HG02678 (cell line): ENCODE measurements at regions not wholly inside any gene's neighbourhood (a gene's known extent, or its start where the extent isn't known, plus 50 kb on each side); places are given as distances from the start of the nearest gene placed in this dataset.
"Not testable (repeated sequence)": the region's sequence is repeated elsewhere in the genome, so short reads cannot be mapped to it uniquely, and the experiment has no call there.

Experiments
- ATAC-seq: cut with Tn5 transposase; IDR thresholded peaks from one replicate; pipeline ENCODE4 v1.9.1; 2021; ENCODE audit warnings: mild to moderate bottlenecking, moderate library complexity; ENCODE audit not compliant: unreplicated experiment

GRCh38 chrX:69431420-69431819 lies 72.7 kb upstream of the NALF2 start:
- no peak for ATAC-seq

DNA sequence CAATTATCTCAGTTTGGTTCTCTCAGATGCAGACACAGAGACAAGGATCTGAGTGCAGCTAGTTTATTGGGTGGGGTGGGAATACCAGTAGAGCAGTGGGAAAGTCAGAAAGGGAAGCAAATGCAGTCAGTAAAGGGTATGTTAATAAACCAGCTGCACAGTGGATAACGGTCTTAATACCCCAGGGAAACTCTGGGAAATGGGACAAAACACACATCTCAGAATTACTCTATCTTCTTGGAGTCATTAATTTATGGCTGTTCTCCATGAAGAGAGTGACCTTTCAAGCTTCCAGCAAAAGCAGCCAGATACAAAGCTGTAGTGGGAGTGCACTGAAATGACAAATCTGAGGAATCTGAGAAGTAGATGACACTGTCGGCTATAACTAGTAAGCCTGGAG lies 73.3 kb upstream of the NALF2 start:
- ATAC-seq = no peak

DNA sequence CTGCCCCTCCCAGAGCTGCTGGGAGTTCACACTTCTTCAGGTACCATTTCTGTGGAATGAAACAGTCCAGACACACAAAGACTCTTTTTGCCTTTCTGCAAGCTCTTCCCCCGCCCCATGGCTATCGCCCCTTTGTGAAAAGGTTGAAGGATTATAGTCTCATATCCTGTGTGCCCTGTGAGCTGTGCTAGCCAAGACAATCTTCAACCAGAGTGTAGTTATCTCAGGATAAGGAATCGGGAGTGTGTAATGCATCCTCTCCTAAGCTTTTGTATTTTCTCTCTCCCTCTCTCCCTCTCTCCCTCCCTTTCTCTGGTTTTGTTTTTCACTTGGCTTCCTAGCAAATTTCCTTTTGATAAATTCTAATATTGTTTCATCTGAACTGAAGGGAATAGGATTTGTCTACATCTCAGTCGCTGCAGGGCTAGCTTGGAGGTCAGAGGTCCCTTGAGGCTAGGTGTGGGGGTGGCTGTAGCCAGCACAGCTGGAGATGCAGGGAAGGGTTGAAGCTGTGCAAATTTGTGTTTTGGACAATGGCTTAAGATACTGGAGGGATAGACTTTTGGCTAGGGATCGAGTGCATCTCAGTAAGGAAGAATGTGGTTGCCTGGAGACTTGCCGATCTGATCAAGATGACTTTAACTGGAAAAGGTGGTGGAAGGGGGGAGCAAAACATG lies 74.6 kb upstream of the NALF2 start:
- no peak for ATAC-seq

GRCh38 chrX:69428216-69428615 lies 75.9 kb upstream of the NALF2 start:
- ATAC-seq = no peak

GRCh38 chrX:69424910-69425309 lies 79.2 kb upstream of the NALF2 start:
- ATAC-seq = no peak

- ATAC-seq = no peak
These were observed 80.0 kb upstream of the NALF2 start for GRCh38 chrX:69424161-69424560.

GRCh38 chrX:69422208-69422607 lies 81.9 kb upstream of the NALF2 start:
- ATAC-seq = not testable (repeated sequence)

DNA sequence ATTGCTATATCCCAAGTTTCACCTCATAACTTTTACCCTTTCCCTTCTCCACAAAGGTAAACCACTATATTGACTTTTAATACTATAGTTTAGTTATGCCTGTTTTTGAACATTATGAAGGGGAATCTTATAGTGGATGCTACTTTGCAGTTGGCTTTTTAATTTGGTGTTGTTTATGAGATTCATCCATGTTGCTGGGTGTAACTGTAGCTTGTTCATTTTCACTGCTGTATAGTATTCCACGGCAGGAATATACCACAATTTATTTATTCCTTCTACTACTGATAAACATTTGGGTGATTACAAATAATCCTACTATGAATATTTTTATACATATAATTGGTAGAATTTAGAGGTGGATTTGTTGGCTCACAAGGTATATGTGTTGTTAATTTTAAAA lies 88.4 kb upstream of the NALF2 start:
- ATAC-seq = no peak

- no peak for ATAC-seq
These were observed 91.5 kb upstream of the NALF2 start for GRCh38 chrX:69412661-69413060.

- no peak for ATAC-seq
These were observed 105.2 kb upstream of the NALF2 start for GRCh38 chrX:69398881-69399280.

DNA sequence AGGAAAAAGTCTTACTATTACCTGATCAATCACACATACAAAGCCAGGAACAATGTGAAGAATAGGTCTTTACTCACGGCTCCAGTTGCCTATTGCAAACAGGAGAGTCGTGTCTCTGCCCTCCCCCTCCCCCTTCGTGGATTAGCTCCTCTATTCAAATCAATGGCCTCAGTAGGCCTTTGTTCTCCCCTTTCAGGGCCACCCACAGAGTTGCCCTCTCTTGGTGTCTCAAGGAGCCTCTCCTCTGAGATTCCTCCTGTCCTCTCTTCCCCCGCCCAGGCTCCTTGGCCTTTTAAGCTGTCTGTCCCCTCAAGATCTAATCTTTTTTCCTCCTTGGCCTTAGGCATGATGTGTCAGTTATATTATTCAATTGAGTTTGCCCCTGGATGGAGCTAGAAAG lies 107.2 kb upstream of the NALF2 start:
- ATAC-seq = no peak

GRCh38 chrX:69395306-69395705 lies 108.8 kb upstream of the NALF2 start:
- no peak for ATAC-seq

- ATAC-seq = no peak
These were observed 115.0 kb upstream of the NALF2 start for GRCh38 chrX:69389101-69389501.

GRCh38 chrX:69388526-69388925 lies 115.6 kb upstream of the NALF2 start:
- no peak for ATAC-seq

DNA sequence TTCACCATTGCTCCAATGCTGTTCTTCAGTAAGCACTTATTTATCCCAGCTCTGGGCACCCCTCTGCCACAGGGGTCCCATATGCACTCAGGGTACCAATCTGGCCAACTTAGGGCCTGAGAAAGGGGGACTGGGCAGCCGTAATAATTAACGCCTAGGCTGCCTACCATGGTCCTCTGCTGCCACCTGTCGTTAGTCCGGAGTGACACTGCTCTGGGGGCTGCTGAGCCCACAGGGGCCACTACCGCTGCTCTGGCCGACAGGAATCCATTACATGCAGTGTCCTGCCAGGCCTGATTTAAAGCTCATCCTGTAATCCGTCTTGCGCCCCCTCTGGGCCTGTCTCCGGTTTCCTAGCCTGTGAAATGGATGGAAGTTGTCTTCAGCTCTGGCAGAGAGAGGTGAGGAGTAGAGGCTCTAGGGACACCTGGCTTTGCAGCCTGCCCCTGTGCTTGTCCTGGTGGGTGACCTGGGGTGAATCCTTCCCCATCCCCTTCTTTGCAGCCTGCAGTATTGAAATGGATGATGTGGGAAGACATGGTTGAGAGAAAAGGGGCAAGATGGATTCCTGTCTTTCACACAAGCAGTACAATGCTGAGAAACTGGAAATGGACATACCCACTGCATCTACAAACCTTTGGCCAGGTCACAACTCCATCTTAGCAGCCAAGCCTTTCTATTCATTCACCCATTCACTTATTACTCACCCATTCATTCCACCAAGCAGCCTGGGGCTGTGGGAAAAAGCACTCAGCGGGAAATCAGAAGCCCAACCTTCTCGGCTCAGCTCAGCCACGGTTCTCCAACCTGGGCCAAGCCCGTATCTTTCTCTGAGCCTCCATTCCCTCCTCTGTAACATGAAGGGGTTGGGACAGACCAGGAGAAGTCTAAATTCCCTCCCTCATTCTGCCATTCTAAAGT lies 116.3 kb upstream of the NALF2 start:
- no peak for ATAC-seq

DNA sequence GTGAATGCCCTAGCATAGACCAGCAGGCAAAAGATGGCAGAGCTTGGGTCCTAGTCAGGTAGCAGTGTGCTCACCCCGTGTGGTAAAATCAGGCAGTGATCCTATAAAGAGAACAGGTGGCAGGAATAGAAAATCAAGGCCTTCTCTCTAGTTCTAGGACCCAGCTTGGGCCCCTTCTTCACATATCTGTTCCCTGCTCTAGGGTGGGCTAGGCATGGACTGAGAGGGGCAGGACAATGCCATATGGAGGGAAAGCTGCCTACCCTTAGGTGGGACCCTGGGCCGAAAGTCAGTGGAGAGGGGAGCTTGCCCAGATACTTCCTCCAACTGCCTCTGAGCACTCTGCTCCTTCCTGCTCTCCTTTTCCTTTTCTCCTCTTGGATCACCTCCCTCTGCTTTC lies 117.4 kb upstream of the NALF2 start:
- ATAC-seq = no peak

- no peak for ATAC-seq
These were observed 124.7 kb upstream of the NALF2 start for GRCh38 chrX:69379412-69379811.

DNA sequence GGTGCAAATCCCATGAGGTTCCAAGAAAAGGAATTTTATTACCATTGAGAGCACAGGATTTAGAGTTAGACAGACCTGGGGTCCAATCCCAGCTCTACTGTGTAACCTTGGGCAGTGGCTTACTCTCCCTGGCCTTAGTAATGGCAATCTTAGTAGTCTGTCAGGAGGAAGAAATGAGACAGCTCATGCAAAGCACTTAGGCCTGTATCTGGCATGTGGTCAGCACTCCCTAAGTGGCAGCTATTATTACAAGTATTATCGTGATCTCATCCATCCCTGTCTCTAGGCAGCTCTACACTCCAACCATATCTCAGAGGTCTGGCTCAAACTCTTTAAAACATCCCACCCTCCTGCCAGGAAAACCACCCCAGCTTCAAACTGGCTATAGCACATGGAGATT lies 129.6 kb upstream of the NALF2 start:
- ATAC-seq = no peak

DNA sequence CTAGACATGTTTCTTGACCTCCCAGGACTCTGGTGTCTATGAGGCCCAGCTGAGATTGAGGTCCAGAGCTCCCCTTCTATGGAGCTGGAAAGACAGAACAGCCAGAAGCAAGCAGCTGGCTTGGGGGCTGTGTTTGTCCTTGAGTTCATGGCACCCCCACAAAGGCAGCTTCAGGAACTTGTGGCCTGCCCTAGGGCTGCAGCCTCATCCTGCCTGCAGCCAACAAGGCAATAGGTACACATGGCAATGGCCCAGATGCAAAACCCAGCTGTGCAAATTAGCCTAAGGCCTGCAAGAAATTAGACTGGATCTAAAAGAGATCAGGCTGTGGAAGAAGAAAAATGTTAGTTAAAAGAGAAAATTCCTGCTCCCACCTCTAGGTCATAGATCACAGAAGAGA lies 131.7 kb upstream of the NALF2 start:
- no peak for ATAC-seq

DNA sequence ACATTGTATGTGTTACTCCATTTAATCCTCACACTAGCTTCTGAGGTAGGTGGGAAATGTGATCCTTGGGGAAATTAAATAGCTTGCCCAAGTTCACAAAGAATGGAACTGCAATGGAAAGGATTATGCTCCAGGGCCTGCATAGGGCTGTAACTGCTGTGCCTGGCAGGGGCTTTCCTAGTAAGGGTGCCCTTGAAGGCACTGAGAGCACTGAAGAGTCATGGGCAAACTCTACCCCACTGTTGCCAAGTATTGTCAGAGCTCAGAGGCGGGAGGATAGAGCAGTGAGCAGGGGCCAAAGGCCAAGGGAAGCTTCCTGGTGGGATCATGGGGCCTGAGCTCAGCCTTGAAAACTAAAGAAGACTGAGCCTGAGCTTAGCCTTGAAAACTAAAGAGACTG lies 133.0 kb upstream of the NALF2 start:
- ATAC-seq = no peak

DNA sequence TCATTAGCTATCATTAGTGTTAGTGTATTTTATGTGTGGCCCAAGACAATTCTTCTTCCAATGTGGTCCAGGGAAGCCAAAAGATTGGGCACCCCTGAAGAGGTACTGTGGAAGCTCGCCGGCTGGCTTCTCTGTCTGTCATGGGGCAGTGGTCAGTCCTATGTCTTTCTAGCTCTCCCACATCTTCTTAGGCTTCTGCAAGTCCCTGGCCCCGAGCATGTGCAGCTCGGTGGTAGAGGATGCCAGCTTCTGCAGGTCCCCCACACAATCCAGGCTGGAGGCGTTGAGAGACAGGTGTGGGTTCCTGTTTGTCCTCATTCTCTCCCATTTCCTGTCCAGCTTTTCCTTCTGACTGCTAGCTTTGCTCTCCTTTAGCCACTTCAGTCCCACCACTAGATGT lies 134.1 kb upstream of the NALF2 start:
- ATAC-seq = no peak

DNA sequence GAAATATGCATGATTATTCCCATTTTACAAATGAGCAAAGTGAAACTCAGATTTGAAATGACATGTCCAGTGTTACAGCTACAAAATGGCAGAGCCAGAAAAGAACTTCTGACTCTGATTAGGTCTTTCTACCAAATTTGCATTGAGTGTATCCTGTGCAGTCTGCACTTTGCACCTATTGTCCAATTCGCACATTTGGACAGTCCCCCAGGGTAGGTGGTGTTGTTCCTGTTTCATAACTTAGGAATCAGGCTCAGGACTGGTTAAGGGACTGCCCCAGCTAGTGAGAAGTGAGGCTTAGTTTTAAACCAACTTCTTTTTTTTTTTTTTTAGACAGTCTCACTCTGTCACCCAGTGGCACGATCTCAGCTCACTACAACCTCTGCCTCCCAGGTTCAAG lies 137.9 kb upstream of the NALF2 start:
- no peak for ATAC-seq
